ENCODE measurements at regions not wholly inside any gene's neighbourhood (a gene's known extent, or its start where the extent isn't known, plus 50 kb on each side); places are given as distances from the start of the nearest gene placed in this dataset.

DNA sequence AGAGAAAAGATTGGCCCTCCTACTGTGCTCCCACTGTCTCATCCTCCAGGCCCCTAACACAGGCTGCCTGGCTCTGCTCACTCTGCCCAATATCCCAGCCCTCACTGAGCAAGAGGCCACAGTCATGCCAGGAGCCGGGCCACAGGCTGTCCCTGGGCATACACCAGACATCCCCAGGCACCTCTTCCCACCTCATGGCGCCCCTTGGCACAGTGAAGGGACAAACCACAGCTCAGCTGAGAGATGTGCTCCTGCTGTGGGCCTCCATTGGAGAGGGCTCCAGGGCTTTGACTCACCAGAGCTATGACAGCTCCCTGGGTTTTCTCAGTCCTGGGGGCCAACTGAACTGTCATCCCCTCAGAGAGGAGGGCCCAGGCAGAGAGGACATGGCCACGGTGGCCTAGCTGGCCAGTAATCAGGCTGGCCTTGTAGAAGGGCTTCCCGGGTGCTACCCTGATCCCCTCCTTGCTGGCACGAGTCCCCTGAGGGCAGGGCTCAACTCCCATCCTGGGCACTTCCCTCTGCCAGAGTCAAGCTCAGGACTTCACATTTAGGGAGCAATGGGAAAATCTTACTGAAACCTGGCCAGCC, 220.9 kb downstream of the TUBA3C start:
- Histone ChIP-seq H3K4me3 (ENCODE audit: low read length) (no peak overlapping the region), H3K27me3 (ENCODE audit: control insufficient read depth, insufficient read depth) (no peaks in the 10 kb centered on the region), H3K9me3 (ENCODE audit: control insufficient read depth, low read length) (peaks cover 2% of the 10 kb centered on the region), H3K27ac (ENCODE audit: low read length) (no peak overlapping the region), H3K4me1 (ENCODE audit: control insufficient read depth, insufficient read depth, low read length) (no peaks in the 10 kb centered on the region)
- no peak for DNase-seq
- WGBS = 55% methylated on average over 5 of the region's 5 CpGs
- intact Hi-C loops (cut with DNase I) = no loop called here
- ATAC-seq = no peak

DNA sequence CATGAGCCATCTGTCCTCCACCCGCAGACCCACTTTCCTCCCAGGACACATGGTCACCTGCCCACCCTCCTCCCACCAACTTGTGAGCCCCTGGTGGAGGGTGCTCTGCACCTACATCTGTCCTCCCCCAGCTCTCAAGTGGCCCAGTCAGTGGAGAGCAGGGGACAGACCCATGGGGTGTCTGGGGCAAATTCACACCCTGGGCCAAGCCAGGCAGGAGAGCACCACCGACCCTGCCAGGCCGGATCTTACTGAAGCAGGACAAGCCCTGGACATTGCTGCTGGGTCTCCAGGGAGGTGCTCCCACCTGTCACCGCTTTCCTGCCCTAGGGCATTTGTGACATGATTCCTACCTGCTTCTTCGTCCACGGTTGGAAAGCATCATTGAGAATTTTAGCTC, 221.6 kb downstream of the TUBA3C start:
- H3K27ac ChIP-seq (ENCODE audit: low read length) = no peak overlapping the region
- DNase-seq (no peak), ATAC-seq (no peak)
- no peaks in the 10 kb centered on the region for H3K27me3 ChIP-seq (ENCODE audit: control insufficient read depth, insufficient read depth)
- no peaks in the 10 kb centered on the region for H3K4me1 ChIP-seq (ENCODE audit: control insufficient read depth, insufficient read depth, low read length)
- intact Hi-C loops (cut with DNase I) = no loop called here
- H3K4me3 ChIP-seq (ENCODE audit: low read length) = no peak overlapping the region
- H3K9me3 ChIP-seq (ENCODE audit: control insufficient read depth, low read length) = peaks cover 2% of the 10 kb centered on the region
- 69% methylated on average over 6 of the region's 6 CpGs for WGBS

- no peaks in the 10 kb centered on the region for H3K27me3 ChIP-seq (ENCODE audit: control insufficient read depth, insufficient read depth)
- DNase-seq = no peak
- H3K4me1 ChIP-seq (ENCODE audit: control insufficient read depth, insufficient read depth, low read length) = no peaks in the 10 kb centered on the region
- peaks cover 2% of the 10 kb centered on the region for H3K9me3 ChIP-seq (ENCODE audit: control insufficient read depth, low read length)
- intact Hi-C loops (cut with DNase I) = no loop called here
- ATAC-seq = no peak
- no peak overlapping the region for H3K4me3 ChIP-seq (ENCODE audit: low read length)
- no peak overlapping the region for H3K27ac ChIP-seq (ENCODE audit: low read length)
- 67% methylated on average over 2 of the region's 2 CpGs for WGBS
Observed at GRCh38 chr13:18959229-18959628, 222.4 kb downstream of the TUBA3C start.

GRCh38 chr13:18956473-18957078, 225.0 kb downstream of the TUBA3C start:
- Histone ChIP-seq H3K4me1 (ENCODE audit: control insufficient read depth, insufficient read depth, low read length) (no peaks in the 10 kb centered on the region), H3K9me3 (ENCODE audit: control insufficient read depth, low read length) (peaks cover 2% of the 10 kb centered on the region), H3K27me3 (ENCODE audit: control insufficient read depth, insufficient read depth) (no peaks in the 10 kb centered on the region), H3K27ac (ENCODE audit: low read length) (no peak overlapping the region), H3K4me3 (ENCODE audit: low read length) (no peak overlapping the region)
- 69% methylated on average over 4 of the region's 4 CpGs for WGBS
- ATAC-seq = no peak
- no peak for DNase-seq
- intact Hi-C loops (cut with DNase I) = no loop called here

GRCh38 chr13:18954254-18954653, 227.4 kb downstream of the TUBA3C start:
- peaks cover 2% of the 10 kb centered on the region for H3K9me3 ChIP-seq (ENCODE audit: control insufficient read depth, low read length)
- H3K27ac ChIP-seq (ENCODE audit: low read length) = no peak overlapping the region
- WGBS = 63% methylated on average over 5 of the region's 5 CpGs
- no peaks in the 10 kb centered on the region for H3K27me3 ChIP-seq (ENCODE audit: control insufficient read depth, insufficient read depth)
- ATAC-seq (no peak), DNase-seq (peak in 1 of 3 donors; percentile 7)
- no peaks in the 10 kb centered on the region for H3K4me1 ChIP-seq (ENCODE audit: control insufficient read depth, insufficient read depth, low read length)
- intact Hi-C loops (cut with DNase I) = no loop called here
- H3K4me3 ChIP-seq (ENCODE audit: low read length) = no peak overlapping the region

DNA sequence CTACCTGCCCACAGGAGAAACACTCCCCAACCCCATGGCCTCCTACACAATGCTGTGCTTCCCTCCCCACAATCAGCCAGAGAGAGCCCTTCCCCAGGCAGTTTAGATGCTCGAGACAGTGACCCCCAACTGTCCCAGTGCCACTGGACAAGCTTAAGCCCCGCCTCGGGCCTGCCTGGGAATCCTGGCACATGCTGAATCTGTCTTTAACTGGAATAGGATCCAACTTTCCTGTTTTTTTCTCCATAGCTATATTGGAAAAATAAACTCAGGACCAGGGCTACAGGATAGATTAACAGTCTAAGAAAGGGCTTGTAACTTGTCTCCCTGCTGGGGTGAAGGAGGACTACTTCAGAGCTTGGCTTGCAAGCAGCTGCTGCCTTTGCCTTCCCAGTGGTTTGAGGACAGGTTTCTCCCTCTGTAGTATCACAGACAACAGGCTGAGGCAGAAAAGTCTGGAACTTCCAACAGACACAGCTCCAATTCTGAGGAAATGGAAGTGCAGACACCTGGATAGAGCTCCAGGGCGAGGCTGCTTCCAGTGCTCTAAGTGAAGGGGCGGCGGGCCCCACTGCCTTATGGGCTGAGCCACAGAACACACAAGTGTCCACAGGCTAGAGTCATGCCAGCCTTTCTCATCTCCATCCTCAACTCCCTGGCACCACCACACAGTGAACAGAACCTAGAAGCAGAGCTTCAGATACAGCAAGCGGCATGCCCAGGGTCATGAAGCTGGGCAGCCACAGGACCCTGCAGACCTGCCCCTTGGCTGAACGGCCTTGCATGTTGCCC, 228.3 kb downstream of the TUBA3C start:
- DNase-seq (peak in 1 of 3 donors; percentile 21), ATAC-seq (no peak)

GRCh38 chr13:18952225-18953016, 229.2 kb downstream of the TUBA3C start:
- Histone ChIP-seq H3K27me3 (ENCODE audit: control insufficient read depth, insufficient read depth) (no peaks in the 10 kb centered on the region), H3K4me1 (ENCODE audit: control insufficient read depth, insufficient read depth, low read length) (no peaks in the 10 kb centered on the region), H3K9me3 (ENCODE audit: control insufficient read depth, low read length) (no peaks in the 10 kb centered on the region), H3K4me3 (ENCODE audit: low read length) (no peak overlapping the region), H3K27ac (ENCODE audit: low read length) (no peak overlapping the region)
- intact Hi-C loops (cut with DNase I) = no loop called here
- WGBS = 77% methylated on average over 18 of the region's 18 CpGs
- ATAC-seq (no peak), DNase-seq (peak in 1 of 3 donors; percentile 32)

More for the DNA sequence above, 228.3 kb downstream of the TUBA3C start:
- no peaks in the 10 kb centered on the region for H3K4me1 ChIP-seq (ENCODE audit: control insufficient read depth, insufficient read depth, low read length)
- H3K27me3 ChIP-seq (ENCODE audit: control insufficient read depth, insufficient read depth) = no peaks in the 10 kb centered on the region
- H3K4me3 ChIP-seq (ENCODE audit: low read length) = no peak overlapping the region
- intact Hi-C loops (cut with DNase I) = no loop called here
- H3K27ac ChIP-seq (ENCODE audit: low read length) = no peak overlapping the region
- WGBS = 63% methylated on average over 8 of the region's 8 CpGs
- H3K9me3 ChIP-seq (ENCODE audit: control insufficient read depth, low read length) = peaks cover 1% of the 10 kb centered on the region

GRCh38 chr13:18951412-18951811, 230.2 kb downstream of the TUBA3C start:
- DNase-seq = peak in 1 of 3 donors; percentile 42
- no peaks in the 10 kb centered on the region for H3K27me3 ChIP-seq (ENCODE audit: control insufficient read depth, insufficient read depth)
- intact Hi-C loops (cut with DNase I) = no loop called here
- H3K9me3 ChIP-seq (ENCODE audit: control insufficient read depth, low read length) = no peaks in the 10 kb centered on the region
- WGBS = 90% methylated on average over 13 of the region's 13 CpGs
- no peaks in the 10 kb centered on the region for H3K4me1 ChIP-seq (ENCODE audit: control insufficient read depth, insufficient read depth, low read length)
- no peak overlapping the region for H3K27ac ChIP-seq (ENCODE audit: low read length)
- H3K4me3 ChIP-seq (ENCODE audit: low read length) = no peak overlapping the region
- no peak for ATAC-seq

DNA sequence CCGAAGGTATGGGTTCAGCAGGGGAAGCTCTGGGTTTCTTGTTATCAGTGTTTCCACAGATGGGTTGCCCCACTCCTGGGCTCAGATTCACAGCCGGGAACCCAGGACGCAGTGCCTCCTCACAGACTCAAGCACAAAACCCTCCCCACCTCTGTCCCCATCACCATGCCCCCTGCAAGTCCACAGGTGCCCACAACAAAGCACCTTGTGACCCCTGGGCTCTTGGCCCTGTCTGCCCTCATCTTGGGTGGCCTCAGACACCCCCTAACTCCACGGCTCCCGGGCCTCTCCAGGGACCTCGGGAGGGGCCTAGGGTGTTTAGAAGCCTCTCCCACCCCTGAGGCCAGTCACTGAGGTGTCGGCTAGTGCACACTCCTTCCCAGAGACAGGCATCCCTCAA, 231.7 kb downstream of the TUBA3C start:
- WGBS = 77% methylated on average over 7 of the region's 7 CpGs
- intact Hi-C loops (cut with DNase I) = no loop called here
- peak in 1 of 3 donors; percentile 7 for DNase-seq

GRCh38 chr13:18949489-18949761, 232.2 kb downstream of the TUBA3C start:
- Histone ChIP-seq H3K27me3 (ENCODE audit: control insufficient read depth, insufficient read depth) (no peaks in the 10 kb centered on the region), H3K4me3 (ENCODE audit: low read length) (no peak overlapping the region), H3K4me1 (ENCODE audit: control insufficient read depth, insufficient read depth, low read length) (no peaks in the 10 kb centered on the region), H3K27ac (ENCODE audit: low read length) (no peak overlapping the region), H3K9me3 (ENCODE audit: control insufficient read depth, low read length) (no peaks in the 10 kb centered on the region)
- intact Hi-C loops (cut with DNase I) = no loop called here
- DNase-seq (no peak), ATAC-seq (no peak)
- 57% methylated on average over 9 of the region's 9 CpGs for WGBS

More for the DNA sequence above, 231.7 kb downstream of the TUBA3C start:
- Histone ChIP-seq H3K4me3 (ENCODE audit: low read length) (no peak overlapping the region), H3K4me1 (ENCODE audit: control insufficient read depth, insufficient read depth, low read length) (no peaks in the 10 kb centered on the region), H3K27me3 (ENCODE audit: control insufficient read depth, insufficient read depth) (no peaks in the 10 kb centered on the region), H3K9me3 (ENCODE audit: control insufficient read depth, low read length) (no peaks in the 10 kb centered on the region), H3K27ac (ENCODE audit: low read length) (no peak overlapping the region)
- ATAC-seq = no peak
